22Rv1 (cell line): ENCODE measurements at regions not wholly inside any gene's neighbourhood (a gene's known extent, or its start where the extent isn't known, plus 50 kb on each side); places are given as distances from the start of the nearest gene placed in this dataset.

Experiments
- CTCF ChIP-seq: fragments of 450-650 bp; IDR thresholded peaks from 2 replicates; pipeline ENCODE4 v1.5.1; 2017; ENCODE audit warnings: mild to moderate bottlenecking
- ZFX ChIP-seq: fragments of 450-650 bp; IDR thresholded peaks from 2 replicates; pipeline ENCODE4 v1.6.1; 2017; ENCODE audit warnings: antibody characterized with exemption, borderline replicate concordance

GRCh38 chr16:61480250-61480649 is 556.0 kb downstream of the CDH8 start:
- TF ChIP-seq CTCF (no peak), ZFX (no peak)
